ENCODE measurements at regions not wholly inside any gene's neighbourhood (a gene's known extent, or its start where the extent isn't known, plus 50 kb on each side); places are given as distances from the start of the nearest gene placed in this dataset.

GRCh38 chr13:22387899-22388298, 717.0 kb downstream of the FGF9 start:
- in situ Hi-C loops (cut with HindIII; ENCODE audit: low sequenced_read_pairs): no loop called here

GRCh38 chr13:22399801-22400420, 729.0 kb downstream of the FGF9 start:
- DNase-seq (ENCODE audit: low spot score): no peak
- in situ Hi-C loops (cut with HindIII; ENCODE audit: low sequenced_read_pairs): no loop called here

More at GRCh38 chr13:22387899-22388298, 717.0 kb downstream of the FGF9 start:
- peak; percentile 20 for DNase-seq (ENCODE audit: low spot score)

GRCh38 chr13:22402682-22403081, 731.8 kb downstream of the FGF9 start:
- no peak for DNase-seq (ENCODE audit: low spot score)
- in situ Hi-C loops (cut with HindIII; ENCODE audit: low sequenced_read_pairs): no loop called here

GRCh38 chr13:22403144-22403543, 732.3 kb downstream of the FGF9 start:
- no peak for DNase-seq (ENCODE audit: low spot score)
- in situ Hi-C loops (cut with HindIII; ENCODE audit: low sequenced_read_pairs): no loop called here

- in situ Hi-C loops (cut with HindIII; ENCODE audit: low sequenced_read_pairs): no loop called here
- DNase-seq (ENCODE audit: low spot score): no peak
These were observed 735.0 kb downstream of the FGF9 start for GRCh38 chr13:22405891-22406290.

- in situ Hi-C loops (cut with HindIII; ENCODE audit: low sequenced_read_pairs): no loop called here
These were observed 741.6 kb downstream of the FGF9 start for GRCh38 chr13:22412452-22412851.

GRCh38 chr13:22422023-22422422, 751.1 kb downstream of the FGF9 start:
- no peak for DNase-seq (ENCODE audit: low spot score)
- in situ Hi-C loops (cut with HindIII; ENCODE audit: low sequenced_read_pairs): no loop called here

More at GRCh38 chr13:22412452-22412851, 741.6 kb downstream of the FGF9 start:
- DNase-seq (ENCODE audit: low spot score): no peak

GRCh38 chr13:22422712-22423111, 751.8 kb downstream of the FGF9 start:
- DNase-seq (ENCODE audit: low spot score): no peak
- in situ Hi-C loops (cut with HindIII; ENCODE audit: low sequenced_read_pairs): no loop called here

GRCh38 chr13:22423261-22423660, 752.4 kb downstream of the FGF9 start:
- DNase-seq (ENCODE audit: low spot score): no peak
- in situ Hi-C loops (cut with HindIII; ENCODE audit: low sequenced_read_pairs): no loop called here

GRCh38 chr13:22425087-22425486, 754.2 kb downstream of the FGF9 start:
- in situ Hi-C loops (cut with HindIII; ENCODE audit: low sequenced_read_pairs): no loop called here
- DNase-seq (ENCODE audit: low spot score): no peak

- no peak for DNase-seq (ENCODE audit: low spot score)
- in situ Hi-C loops (cut with HindIII; ENCODE audit: low sequenced_read_pairs): no loop called here
These were observed 753.7 kb upstream of the SGCG start for GRCh38 chr13:22427066-22427465.

- DNase-seq (ENCODE audit: low spot score): no peak
- in situ Hi-C loops (cut with HindIII; ENCODE audit: low sequenced_read_pairs): no loop called here
These were observed 753.0 kb upstream of the SGCG start for GRCh38 chr13:22427783-22428182.

- in situ Hi-C loops (cut with HindIII; ENCODE audit: low sequenced_read_pairs): no loop called here
- DNase-seq (ENCODE audit: low spot score): no peak
These were observed 752.5 kb upstream of the SGCG start for GRCh38 chr13:22428188-22428828.

- DNase-seq (ENCODE audit: low spot score): no peak
- in situ Hi-C loops (cut with HindIII; ENCODE audit: low sequenced_read_pairs): no loop called here
These were observed 748.1 kb upstream of the SGCG start for GRCh38 chr13:22432690-22433089.

GRCh38 chr13:22447132-22447886, 733.5 kb upstream of the SGCG start:
- in situ Hi-C loops (cut with HindIII; ENCODE audit: low sequenced_read_pairs): no loop called here
- DNase-seq (ENCODE audit: low spot score): no peak

- no peak for DNase-seq (ENCODE audit: low spot score)
- in situ Hi-C loops (cut with HindIII; ENCODE audit: low sequenced_read_pairs): no loop called here
These were observed 731.5 kb upstream of the SGCG start for GRCh38 chr13:22449251-22449650.

- in situ Hi-C loops (cut with HindIII; ENCODE audit: low sequenced_read_pairs): no loop called here
- DNase-seq (ENCODE audit: low spot score): peak; percentile 3
These were observed 729.4 kb upstream of the SGCG start for GRCh38 chr13:22451327-22451741.

- in situ Hi-C loops (cut with HindIII; ENCODE audit: low sequenced_read_pairs): no loop called here
- no peak for DNase-seq (ENCODE audit: low spot score)
These were observed 726.2 kb upstream of the SGCG start for GRCh38 chr13:22454586-22454985.

- in situ Hi-C loops (cut with HindIII; ENCODE audit: low sequenced_read_pairs): no loop called here
- DNase-seq (ENCODE audit: low spot score): no peak
These were observed 725.7 kb upstream of the SGCG start for GRCh38 chr13:22455036-22455435.

GRCh38 chr13:22461854-22462490, 718.8 kb upstream of the SGCG start:
- DNase-seq (ENCODE audit: low spot score): no peak

More at GRCh38 chr13:22461854-22462490, 718.8 kb upstream of the SGCG start:
- in situ Hi-C loops (cut with HindIII; ENCODE audit: low sequenced_read_pairs): no loop called here

All from G401 (cell line).